ENCODE measurements at regions not wholly inside any gene's neighbourhood (a gene's known extent, or its start where the extent isn't known, plus 50 kb on each side); places are given as distances from the start of the nearest gene placed in this dataset.

DNA sequence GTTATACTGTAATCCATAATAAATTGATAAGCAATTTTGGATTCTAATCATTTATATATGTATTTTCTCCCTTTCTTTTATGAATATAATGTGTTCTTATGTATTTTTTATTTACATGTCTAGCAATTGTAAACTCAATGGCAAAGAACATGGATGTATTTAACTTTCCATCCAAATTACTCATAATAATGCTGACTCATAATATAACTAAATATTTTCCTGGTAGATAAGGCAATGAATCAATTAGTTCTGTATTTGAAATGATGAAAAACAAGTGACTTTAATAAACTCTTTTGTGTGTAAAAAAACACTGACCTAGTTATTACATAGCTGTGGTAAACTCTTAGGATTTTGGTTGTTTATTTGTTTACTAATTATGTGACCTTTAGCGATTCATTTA, 211.2 kb downstream of the DTHD1 start:
- TF ChIP-seq, protein P1, sequence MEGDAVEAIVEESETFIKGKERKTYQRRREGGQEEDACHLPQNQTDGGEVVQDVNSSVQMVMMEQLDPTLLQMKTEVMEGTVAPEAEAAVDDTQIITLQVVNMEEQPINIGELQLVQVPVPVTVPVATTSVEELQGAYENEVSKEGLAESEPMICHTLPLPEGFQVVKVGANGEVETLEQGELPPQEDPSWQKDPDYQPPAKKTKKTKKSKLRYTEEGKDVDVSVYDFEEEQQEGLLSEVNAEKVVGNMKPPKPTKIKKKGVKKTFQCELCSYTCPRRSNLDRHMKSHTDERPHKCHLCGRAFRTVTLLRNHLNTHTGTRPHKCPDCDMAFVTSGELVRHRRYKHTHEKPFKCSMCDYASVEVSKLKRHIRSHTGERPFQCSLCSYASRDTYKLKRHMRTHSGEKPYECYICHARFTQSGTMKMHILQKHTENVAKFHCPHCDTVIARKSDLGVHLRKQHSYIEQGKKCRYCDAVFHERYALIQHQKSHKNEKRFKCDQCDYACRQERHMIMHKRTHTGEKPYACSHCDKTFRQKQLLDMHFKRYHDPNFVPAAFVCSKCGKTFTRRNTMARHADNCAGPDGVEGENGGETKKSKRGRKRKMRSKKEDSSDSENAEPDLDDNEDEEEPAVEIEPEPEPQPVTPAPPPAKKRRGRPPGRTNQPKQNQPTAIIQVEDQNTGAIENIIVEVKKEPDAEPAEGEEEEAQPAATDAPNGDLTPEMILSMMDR (IDR thresholded peaks at IDR 0.05), result no peak
- no peak for TF ChIP-seq EZH2 (IDR thresholded peaks at IDR 0.05; ENCODE audit: borderline replicate concordance, insufficient read depth, low read depth, low read length, poor library complexity, severe bottlenecking)

Data from B cell (primary cell).